Choroid plexus epithelial cell (primary cell): ENCODE measurements at regions not wholly inside any gene's neighbourhood (a gene's known extent, or its start where the extent isn't known, plus 50 kb on each side); places are given as distances from the start of the nearest gene placed in this dataset.

Experiments used
- DNase-seq: peaks from one replicate; pipeline ENCODE4 v3.0.0-alpha.2; 2010; ENCODE audit warnings: low read depth
- H3K4me3 ChIP-seq: 2 replicates; pipeline ENCODE4 v1.5.1; 2011; ENCODE audit warnings: low read depth, mild to moderate bottlenecking, control low read depth, low read length, moderate library complexity
- CTCF ChIP-seq: conservative IDR thresholded peaks from 2 replicates; pipeline ENCODE4 v1.5.1; 2011; ENCODE audit warnings: low read depth, mild to moderate bottlenecking, control low read depth, inconsistent platforms, low read length, moderate library complexity

- TF ChIP-seq CTCF, result no peak
- no peak overlapping the region for H3K4me3 ChIP-seq
- DNase-seq, result no peak
These were observed 205.2 kb upstream of the SVIL start for GRCh38 chr10:29839826-29840515.

GRCh38 chr10:29838539-29838938 is 203.8 kb upstream of the SVIL start:
- DNase-seq, result no peak
- TF ChIP-seq CTCF, result no peak
- no peak overlapping the region for H3K4me3 ChIP-seq

GRCh38 chr10:29837586-29837985 is 202.8 kb upstream of the SVIL start:
- H3K4me3 ChIP-seq, result no peak overlapping the region
- TF ChIP-seq CTCF, result no peak
- DNase-seq, result no peak

- H3K4me3 ChIP-seq, result no peak overlapping the region
- TF ChIP-seq CTCF, result no peak
- no peak for DNase-seq
These were observed 201.6 kb upstream of the SVIL start for GRCh38 chr10:29836396-29836795.

- no peak overlapping the region for H3K4me3 ChIP-seq
- peak; percentile 28 for DNase-seq
These were observed 200.3 kb upstream of the SVIL start for GRCh38 chr10:29835055-29835454.

GRCh38 chr10:29830531-29831512 is 196.1 kb upstream of the SVIL start:
- TF ChIP-seq CTCF, result no peak
- DNase-seq, result no peak

More at GRCh38 chr10:29835055-29835454, 200.3 kb upstream of the SVIL start:
- no peak for TF ChIP-seq CTCF

GRCh38 chr10:29829776-29830175 is 195.0 kb upstream of the SVIL start:
- no peak for DNase-seq
- TF ChIP-seq CTCF, result no peak
- H3K4me3 ChIP-seq, result no peak overlapping the region

More at GRCh38 chr10:29830531-29831512, 196.1 kb upstream of the SVIL start:
- no peak overlapping the region for H3K4me3 ChIP-seq
